ENCODE measurements at regions not wholly inside any gene's neighbourhood (a gene's known extent, or its start where the extent isn't known, plus 50 kb on each side); places are given as distances from the start of the nearest gene placed in this dataset.
"Not testable (repeated sequence)": the region's sequence is repeated elsewhere in the genome, so short reads cannot be mapped to it uniquely, and the experiment has no call there.

- no peak for DNase-seq (ENCODE audit: low spot score)
These were observed 1024.7 kb upstream of the TMEFF2 start for GRCh38 chr2:193219413-193219812.

GRCh38 chr2:193201583-193201982 is 1006.9 kb upstream of the TMEFF2 start:
- DNase-seq (ENCODE audit: low spot score), result no peak
- no peak for ATAC-seq

More at GRCh38 chr2:193219413-193219812, 1024.7 kb upstream of the TMEFF2 start:
- ATAC-seq, result no peak

- ATAC-seq (no peak), DNase-seq (ENCODE audit: low spot score) (no peak)
These were observed 1004.6 kb upstream of the TMEFF2 start for GRCh38 chr2:193199322-193199721.

- ATAC-seq (no peak), DNase-seq (ENCODE audit: low spot score) (no peak)
These were observed 993.1 kb upstream of the TMEFF2 start for GRCh38 chr2:193187816-193188215.

GRCh38 chr2:193170981-193171380 is 976.2 kb upstream of the TMEFF2 start:
- DNase-seq (ENCODE audit: low spot score); ATAC-seq: not testable (repeated sequence)

GRCh38 chr2:193156480-193156879 is 961.7 kb upstream of the TMEFF2 start:
- DNase-seq (ENCODE audit: low spot score) (no peak), ATAC-seq (no peak)

GRCh38 chr2:193154076-193154475 is 959.3 kb upstream of the TMEFF2 start:
- DNase-seq (ENCODE audit: low spot score) (no peak), ATAC-seq (no peak)

- ATAC-seq, result no peak
These were observed 958.8 kb upstream of the TMEFF2 start for GRCh38 chr2:193153576-193153975.

GRCh38 chr2:193142467-193142866 is 947.7 kb upstream of the TMEFF2 start:
- not testable (repeated sequence) for ATAC-seq; DNase-seq (ENCODE audit: low spot score)

More at GRCh38 chr2:193153576-193153975, 958.8 kb upstream of the TMEFF2 start:
- DNase-seq (ENCODE audit: low spot score), result no peak

GRCh38 chr2:193141998-193142397 is 947.3 kb upstream of the TMEFF2 start:
- DNase-seq (ENCODE audit: low spot score) (no peak), ATAC-seq (no peak)

GRCh38 chr2:193140895-193141294 is 946.2 kb upstream of the TMEFF2 start:
- DNase-seq (ENCODE audit: low spot score); ATAC-seq: not testable (repeated sequence)

GRCh38 chr2:193124815-193125214 is 930.1 kb upstream of the TMEFF2 start:
- DNase-seq (ENCODE audit: low spot score) (no peak), ATAC-seq (no peak)

GRCh38 chr2:193114827-193115226 is 920.1 kb upstream of the TMEFF2 start:
- DNase-seq (ENCODE audit: low spot score) (no peak), ATAC-seq (no peak)

GRCh38 chr2:193112986-193113385 is 918.3 kb upstream of the TMEFF2 start:
- DNase-seq (ENCODE audit: low spot score) (no peak), ATAC-seq (no peak)

GRCh38 chr2:193103064-193103463 is 908.3 kb upstream of the TMEFF2 start:
- DNase-seq (ENCODE audit: low spot score) (no peak), ATAC-seq (no peak)

GRCh38 chr2:193101591-193101990 is 906.9 kb upstream of the TMEFF2 start:
- DNase-seq (ENCODE audit: low spot score) (no peak), ATAC-seq (no peak)

- no peak for ATAC-seq
- no peak for DNase-seq (ENCODE audit: low spot score)
These were observed 893.3 kb upstream of the TMEFF2 start for GRCh38 chr2:193088026-193088425.

GRCh38 chr2:193076995-193077394 is 882.3 kb upstream of the TMEFF2 start:
- DNase-seq (ENCODE audit: low spot score) (no peak), ATAC-seq (no peak)

GRCh38 chr2:193074933-193075332 is 880.2 kb upstream of the TMEFF2 start:
- no peak for DNase-seq (ENCODE audit: low spot score)
- ATAC-seq, result no peak

GRCh38 chr2:193072647-193073046 is 877.9 kb upstream of the TMEFF2 start:
- DNase-seq (ENCODE audit: low spot score), result no peak
- ATAC-seq, result no peak

- not testable (repeated sequence) for ATAC-seq
These were observed 830.8 kb upstream of the TMEFF2 start for GRCh38 chr2:193025556-193025955.

GRCh38 chr2:193024791-193025190 is 830.1 kb upstream of the TMEFF2 start:
- DNase-seq (ENCODE audit: low spot score) (no peak), ATAC-seq (no peak)

More at GRCh38 chr2:193025556-193025955, 830.8 kb upstream of the TMEFF2 start:
- DNase-seq (ENCODE audit: low spot score), result not testable (repeated sequence)

- no peak for ATAC-seq
- DNase-seq (ENCODE audit: low spot score), result no peak
These were observed 817.1 kb upstream of the TMEFF2 start for GRCh38 chr2:193011870-193012269.

GRCh38 chr2:192993059-192993458 is 798.3 kb upstream of the TMEFF2 start:
- DNase-seq (ENCODE audit: low spot score) (no peak), ATAC-seq (no peak)
